ENCODE measurements at regions not wholly inside any gene's neighbourhood (a gene's known extent, or its start where the extent isn't known, plus 50 kb on each side); places are given as distances from the start of the nearest gene placed in this dataset.
"Not testable (repeated sequence)": the region's sequence is repeated elsewhere in the genome, so short reads cannot be mapped to it uniquely, and the experiment has no call there.

GRCh38 chr1:117702654-117703053 is 96.8 kb downstream of the TENT5C start:
- DNase-seq (ENCODE audit: low read depth in 1 of 2, low spot score in 1 of 2), result no peak

- no peak for DNase-seq (ENCODE audit: low read depth in 1 of 2, low spot score in 1 of 2)
Measured at GRCh38 chr1:117707371-117707770, 101.5 kb downstream of the TENT5C start.

- DNase-seq (ENCODE audit: low read depth in 1 of 2, low spot score in 1 of 2), result no peak
Measured at GRCh38 chr1:117708323-117709248, 102.7 kb downstream of the TENT5C start.

- DNase-seq (ENCODE audit: low read depth in 1 of 2, low spot score in 1 of 2), result no peak
Measured at GRCh38 chr1:117709249-117709691, 103.4 kb downstream of the TENT5C start.

GRCh38 chr1:117710710-117711109 is 104.9 kb downstream of the TENT5C start:
- no peak for DNase-seq (ENCODE audit: low read depth in 1 of 2, low spot score in 1 of 2)

GRCh38 chr1:117712621-117713020 is 106.8 kb downstream of the TENT5C start:
- no peak for DNase-seq (ENCODE audit: low read depth in 1 of 2, low spot score in 1 of 2)

- DNase-seq (ENCODE audit: low read depth in 1 of 2, low spot score in 1 of 2), result no peak
Measured at GRCh38 chr1:117714546-117714945, 108.7 kb downstream of the TENT5C start.

- not testable (repeated sequence) for DNase-seq (ENCODE audit: low read depth in 1 of 2, low spot score in 1 of 2)
Measured at GRCh38 chr1:117716030-117716429, 110.2 kb downstream of the TENT5C start.

- not testable (repeated sequence) for DNase-seq (ENCODE audit: low read depth in 1 of 2, low spot score in 1 of 2)
Measured at GRCh38 chr1:117717980-117718379, 112.1 kb downstream of the TENT5C start.

- DNase-seq (ENCODE audit: low read depth in 1 of 2, low spot score in 1 of 2), result not testable (repeated sequence)
Measured at GRCh38 chr1:117718596-117718995, 112.7 kb downstream of the TENT5C start.

GRCh38 chr1:117719004-117719403 is 113.2 kb downstream of the TENT5C start:
- no peak for DNase-seq (ENCODE audit: low read depth in 1 of 2, low spot score in 1 of 2)

GRCh38 chr1:117732065-117732797 is 126.4 kb downstream of the TENT5C start:
- no peak for DNase-seq (ENCODE audit: low read depth in 1 of 2, low spot score in 1 of 2)

- no peak for DNase-seq (ENCODE audit: low read depth in 1 of 2, low spot score in 1 of 2)
Measured at GRCh38 chr1:117732956-117733355, 127.1 kb downstream of the TENT5C start.

- no peak for DNase-seq (ENCODE audit: low read depth in 1 of 2, low spot score in 1 of 2)
Measured at GRCh38 chr1:117734403-117734802, 128.6 kb downstream of the TENT5C start.

- DNase-seq (ENCODE audit: low read depth in 1 of 2, low spot score in 1 of 2), result no peak
Measured at GRCh38 chr1:117735045-117735992, 129.5 kb downstream of the TENT5C start.

- DNase-seq (ENCODE audit: low read depth in 1 of 2, low spot score in 1 of 2), result no peak
Measured at GRCh38 chr1:117739504-117739903, 133.7 kb downstream of the TENT5C start.

GRCh38 chr1:117740496-117740895 is 134.6 kb downstream of the TENT5C start:
- no peak for DNase-seq (ENCODE audit: low read depth in 1 of 2, low spot score in 1 of 2)

- not testable (repeated sequence) for DNase-seq (ENCODE audit: low read depth in 1 of 2, low spot score in 1 of 2)
Measured at GRCh38 chr1:117746565-117746964, 140.7 kb downstream of the TENT5C start.

- DNase-seq (ENCODE audit: low read depth in 1 of 2, low spot score in 1 of 2), result no peak
Measured at GRCh38 chr1:117747605-117748004, 141.8 kb downstream of the TENT5C start.

GRCh38 chr1:117751321-117751720 is 145.5 kb downstream of the TENT5C start:
- no peak for DNase-seq (ENCODE audit: low read depth in 1 of 2, low spot score in 1 of 2)

GRCh38 chr1:117752661-117753060 is 146.8 kb downstream of the TENT5C start:
- DNase-seq (ENCODE audit: low read depth in 1 of 2, low spot score in 1 of 2), result no peak
